ENCODE measurements at regions not wholly inside any gene's neighbourhood (a gene's known extent, or its start where the extent isn't known, plus 50 kb on each side); places are given as distances from the start of the nearest gene placed in this dataset.

GRCh38 chr1:57947471-57947870 is 523.6 kb upstream of the DAB1 start:
- TF ChIP-seq CTCF (IDR thresholded peaks at IDR 0.05) = no peak
- TF ChIP-seq POLR2A (IDR thresholded peaks at IDR 0.05) = no peak

Data from body of pancreas (tissue), 4 donors.